GM19328 (cell line): ENCODE measurements at regions not wholly inside any gene's neighbourhood (a gene's known extent, or its start where the extent isn't known, plus 50 kb on each side); places are given as distances from the start of the nearest gene placed in this dataset.

Experiments
- ATAC-seq: cut with Tn5 transposase; IDR thresholded peaks from one replicate; pipeline ENCODE4 v1.9.1; 2021; ENCODE audit warnings: mild to moderate bottlenecking, moderate library complexity; ENCODE audit not compliant: unreplicated experiment

GRCh38 chr7:115106316-115106715 lies 184.4 kb downstream of the MDFIC start:
- no peak for ATAC-seq

- no peak for ATAC-seq
Observed at GRCh38 chr7:115102738-115103137, 180.8 kb downstream of the MDFIC start.

- no peak for ATAC-seq
Observed at GRCh38 chr7:115101199-115101598, 179.3 kb downstream of the MDFIC start.

GRCh38 chr7:115099906-115100305 lies 178.0 kb downstream of the MDFIC start:
- no peak for ATAC-seq

GRCh38 chr7:115097175-115097671 lies 175.3 kb downstream of the MDFIC start:
- no peak for ATAC-seq

- ATAC-seq = no peak
Observed at GRCh38 chr7:115096262-115096661, 174.4 kb downstream of the MDFIC start.

GRCh38 chr7:115094163-115094562 lies 172.3 kb downstream of the MDFIC start:
- ATAC-seq = no peak

GRCh38 chr7:115088893-115089292 lies 167.0 kb downstream of the MDFIC start:
- no peak for ATAC-seq

GRCh38 chr7:115087437-115087836 lies 165.5 kb downstream of the MDFIC start:
- ATAC-seq = no peak

- ATAC-seq = no peak
Observed at GRCh38 chr7:115086146-115086841, 164.4 kb downstream of the MDFIC start.

- ATAC-seq = no peak
Observed at GRCh38 chr7:115085421-115085820, 163.5 kb downstream of the MDFIC start.

GRCh38 chr7:115083935-115084334 lies 162.0 kb downstream of the MDFIC start:
- ATAC-seq = no peak

GRCh38 chr7:115081772-115082171 lies 159.9 kb downstream of the MDFIC start:
- ATAC-seq = no peak

GRCh38 chr7:115078851-115079250 lies 157.0 kb downstream of the MDFIC start:
- ATAC-seq = no peak

- no peak for ATAC-seq
Observed at GRCh38 chr7:115078386-115078785, 156.5 kb downstream of the MDFIC start.

- no peak for ATAC-seq
Observed at GRCh38 chr7:115070311-115070710, 148.4 kb downstream of the MDFIC start.
